UCSD-AML1 (cell line): ENCODE measurements at regions not wholly inside any gene's neighbourhood (a gene's known extent, or its start where the extent isn't known, plus 50 kb on each side); places are given as distances from the start of the nearest gene placed in this dataset.
"Not testable (repeated sequence)": the region's sequence is repeated elsewhere in the genome, so short reads cannot be mapped to it uniquely, and the experiment has no call there.

Source experiments
- DNase-seq: peaks from one replicate; lab custom pipeline; 2025; ENCODE audit not compliant: unreplicated experiment; lab: John Stamatoyannopoulos, UW

DNA sequence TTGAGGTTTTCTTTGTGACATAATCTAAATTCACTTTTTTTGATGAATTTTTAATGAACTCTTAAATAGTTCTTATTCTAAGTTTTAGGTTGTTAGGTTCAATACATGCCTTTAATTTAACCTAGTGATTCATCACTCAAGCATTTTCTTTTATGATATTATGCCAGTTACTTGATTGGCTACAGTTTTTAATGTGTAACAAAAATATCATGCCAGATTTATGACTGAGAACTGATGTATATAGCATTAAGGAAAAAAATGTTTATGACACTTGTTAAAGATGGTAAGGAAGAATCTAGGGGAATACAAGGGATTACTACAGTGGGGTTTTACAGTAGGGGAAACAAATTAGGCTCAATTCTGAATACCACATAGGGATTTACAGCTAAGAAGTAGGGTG, 103.1 kb downstream of the VGLL3 start:
- no peak for DNase-seq

DNA sequence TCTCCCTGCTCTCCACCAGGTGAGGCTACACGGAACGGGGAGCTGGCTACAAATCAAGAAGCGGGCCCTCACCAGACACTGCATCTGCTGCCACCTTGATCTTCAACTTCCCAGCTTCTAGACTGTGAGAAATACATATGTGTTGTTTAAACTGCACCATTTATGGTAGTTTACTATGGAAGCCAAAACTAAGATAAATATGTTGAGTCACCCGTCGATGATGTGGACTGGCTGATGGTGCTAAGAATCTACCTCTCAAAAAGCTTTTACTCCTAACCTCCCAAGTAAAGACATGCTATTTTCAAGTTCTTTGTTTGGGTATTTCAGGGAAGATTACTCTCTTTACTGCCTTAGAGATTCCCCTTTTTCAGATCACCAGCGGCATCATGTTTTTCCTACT, 110.9 kb downstream of the VGLL3 start:
- DNase-seq = no peak

DNA sequence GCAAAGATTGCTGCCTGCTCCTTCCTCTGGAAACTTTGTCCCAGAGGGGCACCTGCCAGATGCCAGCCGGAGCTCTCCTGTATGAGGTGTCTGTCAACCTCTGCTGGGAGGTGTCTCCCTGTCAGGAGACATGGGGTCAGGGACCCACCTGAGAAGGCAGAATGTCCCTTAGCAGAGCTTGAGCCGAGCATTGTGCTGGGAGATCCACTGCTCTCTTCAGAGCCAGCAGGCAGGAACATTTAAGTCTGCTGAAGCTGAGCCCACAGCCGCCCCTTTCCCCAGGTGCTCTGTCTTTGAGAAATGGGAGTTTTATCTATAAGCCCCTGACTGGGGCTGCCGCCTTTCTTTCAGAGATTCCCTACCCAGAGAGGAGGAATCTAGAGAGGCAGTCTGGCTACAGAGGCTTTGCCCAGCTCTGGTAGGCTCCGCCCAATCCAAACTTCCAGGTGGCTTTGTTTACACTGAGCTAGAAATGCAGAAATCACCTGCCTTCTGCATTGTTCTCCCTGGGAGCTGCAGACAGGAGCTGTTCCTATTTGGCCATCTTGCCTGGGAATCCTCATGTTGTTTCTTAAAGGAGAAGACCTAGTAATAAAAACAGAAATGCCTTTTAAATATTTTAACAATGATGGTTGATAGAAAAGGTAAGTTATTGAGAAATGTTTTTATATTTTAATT, 114.3 kb downstream of the VGLL3 start:
- not testable (repeated sequence) for DNase-seq

DNA sequence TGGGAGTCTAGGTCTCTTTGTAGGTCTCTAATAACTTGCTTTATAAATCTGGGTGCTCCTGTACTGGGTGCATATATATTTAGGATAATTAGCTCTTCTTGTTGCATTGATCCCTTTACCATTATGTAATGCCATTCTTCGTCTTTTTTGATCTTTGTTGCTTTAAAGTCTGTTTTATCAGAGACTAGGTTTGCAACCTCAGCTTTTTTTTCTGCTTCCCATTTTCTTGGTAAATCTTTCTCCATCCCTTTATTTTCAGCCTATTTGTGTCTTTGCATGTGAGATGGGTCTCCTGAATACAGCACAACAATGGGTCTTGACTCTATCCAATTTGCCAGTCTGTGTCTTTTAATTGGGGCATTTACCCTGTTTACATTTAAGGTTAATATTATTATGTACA, 116.2 kb downstream of the VGLL3 start:
- DNase-seq = not testable (repeated sequence)

DNA sequence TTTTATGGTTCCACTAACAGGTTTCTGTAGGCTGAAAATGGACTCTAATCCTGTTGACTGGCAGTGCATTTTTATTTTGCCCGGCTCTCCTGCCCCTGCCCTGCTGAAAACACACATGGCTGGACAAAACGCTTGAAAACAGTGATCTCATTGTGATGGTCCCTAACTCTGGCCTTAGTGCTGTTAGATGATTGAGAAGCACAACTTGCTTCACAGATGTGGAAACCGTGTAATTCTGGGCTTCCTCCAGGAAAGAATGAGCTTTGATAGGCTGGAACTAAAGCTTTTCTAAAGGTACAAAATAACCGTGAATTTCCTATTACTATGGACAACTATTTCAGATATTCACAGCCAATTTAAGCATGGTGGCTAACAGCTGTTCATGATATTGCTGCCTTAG, 121.4 kb downstream of the VGLL3 start:
- DNase-seq = no peak

DNA sequence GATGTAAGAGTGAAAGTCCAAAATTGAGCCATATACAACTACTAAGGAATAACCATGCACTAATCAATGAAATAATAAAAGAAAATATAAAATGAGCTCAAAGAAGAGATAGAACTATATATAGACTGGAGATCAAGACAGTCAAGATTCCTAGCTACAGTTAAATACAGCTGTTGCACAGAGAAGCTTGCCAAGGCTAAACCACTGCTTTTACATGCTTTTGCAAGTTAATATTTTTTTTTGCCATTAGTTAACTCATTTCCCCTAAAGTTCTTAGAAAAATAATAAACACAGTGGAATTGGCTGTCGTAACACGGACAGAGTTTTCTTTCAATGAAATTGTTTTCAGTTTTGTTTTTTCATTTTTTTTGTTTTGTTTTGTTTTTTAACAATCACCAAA, 123.0 kb downstream of the VGLL3 start:
- DNase-seq = no peak

DNA sequence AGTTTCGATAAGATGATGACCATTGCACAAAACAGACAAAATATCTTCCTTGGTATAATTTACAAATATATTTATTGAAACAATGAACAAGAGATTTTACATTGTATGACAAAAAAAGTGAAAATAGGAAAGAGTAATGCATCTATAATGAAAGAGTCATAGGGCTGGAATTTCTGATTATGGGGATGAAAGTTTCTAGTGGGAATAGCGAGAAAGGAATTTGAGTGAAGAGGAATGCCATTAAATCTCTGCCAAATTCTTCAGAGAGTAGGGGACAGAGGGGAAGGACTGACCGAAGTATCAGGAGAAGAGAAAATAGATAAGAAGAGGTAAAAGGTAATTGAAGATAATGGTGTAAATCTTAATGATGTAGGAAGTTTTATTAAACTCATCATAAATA, 125.4 kb downstream of the VGLL3 start:
- no peak for DNase-seq

DNA sequence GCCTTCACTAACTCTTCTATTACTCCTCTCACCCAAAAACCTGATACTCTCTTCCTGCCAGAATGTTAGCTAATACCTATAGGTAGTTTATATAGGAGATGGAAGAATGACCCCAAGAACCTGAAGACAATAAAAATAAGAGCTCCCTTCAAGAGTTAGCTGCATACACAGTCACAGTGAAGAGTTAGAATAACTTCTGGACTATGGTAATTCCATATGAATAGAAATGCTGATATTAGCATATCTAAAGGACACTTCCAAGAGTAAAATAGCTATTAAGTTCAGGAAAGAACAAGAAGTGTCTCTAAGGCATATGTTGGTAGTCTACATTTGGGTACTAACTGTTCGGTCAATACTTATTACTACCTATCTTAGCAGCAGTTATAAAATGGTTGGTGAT, 134.2 kb downstream of the VGLL3 start:
- DNase-seq = no peak

DNA sequence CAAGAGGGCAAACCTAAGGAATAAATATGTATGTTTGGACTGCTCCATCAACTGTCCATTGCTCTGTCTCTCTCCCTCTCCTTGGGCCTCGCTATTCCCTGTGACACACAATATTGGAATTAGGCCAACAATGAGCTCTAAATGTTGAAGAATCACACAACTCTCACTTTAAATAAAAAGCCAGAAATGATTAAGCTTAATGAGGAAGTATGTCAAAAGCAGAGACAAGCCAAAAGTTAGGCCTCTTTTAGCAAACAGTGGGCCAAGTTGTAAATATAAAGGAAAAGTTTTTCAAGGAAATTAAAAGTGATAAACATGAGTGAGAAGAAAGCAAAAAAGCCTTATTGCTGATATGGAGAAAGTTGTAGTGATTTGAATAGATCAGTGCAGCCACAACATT, 141.0 kb downstream of the VGLL3 start:
- no peak for DNase-seq

DNA sequence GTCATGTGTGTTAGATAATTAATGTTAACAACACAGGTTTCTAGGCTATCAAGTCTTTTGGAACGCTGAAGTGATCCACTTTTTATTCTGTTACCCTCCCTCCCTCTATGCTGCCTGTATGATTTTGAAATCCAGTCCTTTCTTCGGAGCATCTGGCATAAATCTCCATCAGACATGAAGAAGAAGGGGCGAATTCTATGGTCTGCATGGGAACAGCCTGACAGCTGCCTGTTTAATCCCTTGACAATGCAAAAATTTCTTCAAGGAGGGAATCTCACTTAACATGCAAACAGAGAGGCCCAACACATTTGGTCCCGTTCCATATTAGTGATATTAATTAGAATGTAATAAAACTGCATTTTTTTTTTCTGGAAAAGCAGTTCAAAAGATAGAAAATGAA, 145.2 kb downstream of the VGLL3 start:
- DNase-seq = no peak

DNA sequence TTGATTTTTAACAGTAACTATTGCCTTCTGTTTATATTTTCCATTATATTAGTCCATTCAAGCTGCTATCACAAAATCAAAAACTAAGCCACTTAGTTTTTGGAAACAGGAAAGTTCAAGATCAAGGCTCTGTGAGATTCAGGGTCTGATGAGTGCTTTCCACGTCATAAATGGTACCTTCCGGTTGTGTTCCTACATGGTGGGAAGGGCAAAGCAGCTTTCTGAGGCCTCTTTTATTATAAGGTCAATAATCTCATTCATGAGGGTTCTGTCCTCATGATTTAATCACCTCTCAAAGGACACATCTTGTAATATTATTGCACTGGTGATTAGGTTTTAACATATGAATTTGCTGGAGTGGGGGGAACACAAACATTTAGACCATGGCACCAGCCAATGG, 152.0 kb downstream of the VGLL3 start:
- no peak for DNase-seq

DNA sequence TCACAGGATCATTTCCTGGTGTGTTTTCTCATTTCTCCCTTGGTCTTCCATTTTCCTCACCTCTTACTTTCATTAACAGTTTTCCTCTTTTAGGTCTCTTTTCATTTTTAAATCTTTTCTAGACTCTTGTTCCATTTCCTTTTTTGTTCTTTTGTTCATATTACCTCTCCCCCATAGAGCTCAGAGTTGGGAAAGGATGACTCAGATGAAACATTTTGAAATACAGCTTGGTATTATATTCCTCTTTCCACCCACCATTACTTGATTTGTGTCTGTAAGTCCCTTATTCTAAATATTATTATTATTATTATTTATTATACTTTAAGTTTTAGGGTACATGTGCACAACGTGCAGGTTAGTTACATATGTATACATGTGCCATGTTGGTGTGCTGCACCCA, 153.1 kb downstream of the VGLL3 start:
- DNase-seq = no peak

DNA sequence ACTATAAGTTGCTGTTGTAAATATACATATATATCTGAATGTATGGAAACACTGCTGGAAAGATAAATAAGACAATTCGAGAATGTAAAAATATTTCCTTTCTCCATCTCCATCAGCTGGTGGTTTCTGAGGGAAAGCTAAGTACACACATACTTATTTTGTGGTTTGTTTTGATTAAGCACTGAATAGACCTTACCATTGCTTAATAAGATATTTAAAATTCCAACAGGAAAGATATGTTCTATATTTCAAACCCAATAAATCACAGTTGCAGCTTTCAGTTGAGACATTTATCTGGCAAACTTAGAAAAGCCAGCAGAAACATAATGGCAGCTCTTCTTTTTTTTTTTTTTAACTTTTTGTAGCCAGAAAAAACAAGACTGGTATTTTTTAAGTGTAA, 160.4 kb downstream of the VGLL3 start:
- DNase-seq = no peak

DNA sequence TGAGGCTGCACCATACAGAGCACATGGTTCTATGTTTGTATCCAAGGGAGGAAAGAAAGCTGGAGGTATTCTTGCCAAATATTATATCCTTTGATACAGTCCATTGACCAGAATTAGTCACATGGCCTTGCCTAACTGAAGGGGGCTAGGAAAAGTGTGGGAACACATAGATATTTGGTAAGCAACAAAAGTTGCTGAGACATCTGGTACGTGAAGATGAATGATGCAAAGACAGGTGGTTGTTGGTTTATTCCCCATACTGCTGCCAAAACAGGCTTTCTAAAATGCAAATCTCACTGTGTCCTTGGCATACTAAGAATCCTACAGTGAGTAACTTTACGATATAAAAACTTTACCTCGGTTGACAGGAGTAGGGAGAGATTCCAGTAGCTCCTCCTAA, 162.2 kb downstream of the VGLL3 start:
- DNase-seq = no peak

DNA sequence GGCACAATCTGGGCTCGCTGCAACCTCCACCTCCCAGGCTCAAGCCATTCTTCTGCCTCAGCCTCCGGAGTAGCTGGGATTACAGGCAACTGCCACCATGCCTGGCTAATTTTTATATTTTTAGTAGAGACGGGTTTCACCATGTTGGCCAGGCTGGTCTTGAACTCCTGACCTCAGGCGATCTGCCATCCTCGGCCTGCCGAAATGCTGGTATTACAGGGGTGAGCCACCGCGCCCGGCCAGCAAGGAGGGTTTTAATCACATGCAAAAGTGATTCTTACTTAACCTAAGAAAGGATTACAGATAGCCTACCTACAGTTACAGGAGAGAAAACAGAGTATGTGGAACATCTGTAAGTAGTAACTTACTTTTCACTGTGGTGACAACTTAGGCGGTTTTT, 163.4 kb downstream of the VGLL3 start:
- not testable (repeated sequence) for DNase-seq

DNA sequence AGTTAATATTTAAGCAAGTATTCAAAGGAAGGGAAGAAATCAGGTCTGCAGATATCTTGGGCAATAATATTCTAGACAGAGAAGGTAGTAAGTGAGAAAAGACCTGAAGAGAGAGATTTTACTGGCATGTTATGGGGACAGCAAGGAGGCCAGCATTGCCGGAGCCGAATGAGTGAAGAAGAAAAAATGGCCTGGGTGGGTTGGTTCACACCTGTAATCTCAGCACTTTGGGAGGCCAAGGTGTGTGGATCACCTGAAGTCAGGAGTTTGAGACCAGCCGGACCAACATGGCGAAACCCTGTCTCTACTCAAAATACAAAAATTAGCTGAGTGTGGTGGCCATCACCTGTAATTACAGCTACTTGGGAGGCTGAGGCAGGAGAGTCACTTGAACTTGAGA, 164.7 kb downstream of the VGLL3 start:
- DNase-seq = no peak

DNA sequence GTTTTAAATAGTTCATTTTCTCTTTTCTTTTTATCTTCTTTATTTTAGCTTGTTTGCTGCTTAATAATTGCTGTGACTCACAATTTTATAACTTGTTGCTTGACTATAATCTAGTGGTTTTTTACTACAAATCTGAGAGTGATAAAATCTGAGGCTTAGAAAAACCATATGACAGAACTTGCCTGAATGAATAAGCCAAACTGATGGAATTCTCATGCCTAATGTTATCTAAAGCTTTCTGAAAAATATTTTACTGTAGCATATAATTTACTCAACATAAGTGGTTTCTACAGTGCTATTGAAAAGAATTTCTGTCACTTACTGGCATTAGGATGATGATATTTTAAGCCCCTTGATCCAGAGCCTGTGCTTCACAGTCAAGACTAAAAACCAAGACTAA, 175.1 kb downstream of the VGLL3 start:
- DNase-seq = no peak

DNA sequence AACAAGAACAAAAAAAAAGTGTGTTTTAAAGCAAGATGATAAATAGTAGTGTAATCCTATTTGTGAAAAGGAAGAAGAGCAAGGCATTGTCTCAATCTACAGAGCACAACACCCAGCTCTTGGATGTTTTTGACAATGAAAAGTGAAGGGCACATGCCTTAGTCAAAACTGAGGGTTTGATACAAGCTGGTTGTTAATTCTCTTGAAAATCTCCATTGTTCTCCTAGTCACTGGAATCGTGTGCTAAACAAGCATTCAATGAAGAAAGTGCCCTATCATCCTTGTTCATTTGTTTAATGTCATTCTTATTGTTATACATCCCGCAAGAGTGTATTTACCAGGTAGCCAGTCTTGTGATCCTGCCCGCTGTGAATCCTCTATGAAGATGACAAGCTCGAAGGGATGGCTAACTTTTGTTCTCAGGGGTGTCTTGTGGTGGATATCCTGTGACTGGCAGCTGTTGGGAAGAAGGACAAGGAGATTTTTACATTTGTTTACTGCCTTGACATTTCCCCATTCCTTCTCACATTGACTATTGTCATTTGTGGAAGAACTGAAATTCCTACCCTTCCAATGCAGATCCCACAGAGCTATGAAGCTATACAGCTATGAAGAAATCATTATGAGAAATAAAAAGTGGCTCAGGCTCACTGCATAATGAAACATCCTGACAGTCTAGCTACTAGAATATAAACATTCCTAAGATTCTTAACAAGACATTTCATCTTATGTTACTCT, 175.9 kb downstream of the VGLL3 start:
- no peak for DNase-seq

DNA sequence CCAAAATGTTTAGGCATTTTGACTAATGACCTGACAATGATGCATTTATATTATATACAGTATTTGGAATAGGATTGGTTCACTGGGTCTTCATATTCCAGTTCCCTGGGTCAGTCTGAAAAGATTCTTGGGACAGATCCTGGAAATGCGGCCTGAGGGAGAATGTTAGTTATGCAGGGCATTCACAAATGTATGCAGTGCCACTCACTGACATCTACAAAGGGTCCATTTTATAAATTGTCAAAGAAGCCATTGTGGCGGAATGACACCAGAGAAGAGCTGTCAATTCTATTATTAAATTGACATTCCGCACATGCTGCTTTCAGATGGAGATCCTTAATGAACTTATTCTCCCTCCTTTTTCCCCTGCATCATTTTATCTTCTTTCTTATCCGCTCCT, 176.6 kb downstream of the VGLL3 start:
- no peak for DNase-seq

DNA sequence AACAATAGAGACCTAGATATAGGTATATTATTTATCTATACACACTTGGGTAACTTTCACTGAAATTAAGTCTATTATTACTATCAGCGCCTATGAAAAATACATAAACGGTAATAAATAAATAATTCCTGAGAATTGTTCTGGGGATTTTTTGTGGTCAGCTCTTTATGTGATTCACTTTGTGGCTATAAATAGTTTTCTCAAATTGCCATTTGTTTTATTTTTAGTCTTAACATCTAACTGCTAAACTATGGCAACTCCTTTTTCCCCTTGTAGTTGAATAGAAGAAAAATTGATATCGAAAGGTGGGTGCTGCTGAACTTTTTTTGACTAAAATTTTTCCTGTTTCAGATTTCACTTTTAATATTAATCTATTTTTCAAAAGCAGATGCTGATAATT, 189.0 kb downstream of the VGLL3 start:
- no peak for DNase-seq

DNA sequence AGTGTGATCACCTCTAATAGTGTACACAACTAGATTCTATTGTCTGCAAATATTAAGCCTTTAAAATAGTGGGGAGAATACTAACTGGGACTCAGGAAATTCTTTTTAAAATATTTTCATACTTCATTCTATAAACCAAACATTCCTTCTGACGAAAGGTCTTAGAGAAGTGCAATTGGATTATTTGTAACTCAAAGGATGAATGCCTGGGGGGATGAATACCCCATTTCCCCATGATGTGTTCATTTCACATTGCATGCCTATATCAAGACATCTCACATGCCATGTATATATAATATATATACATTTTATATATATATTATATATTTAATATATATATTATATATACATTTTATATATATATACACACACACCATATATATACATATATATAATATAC, 189.9 kb downstream of the VGLL3 start:
- no peak for DNase-seq

DNA sequence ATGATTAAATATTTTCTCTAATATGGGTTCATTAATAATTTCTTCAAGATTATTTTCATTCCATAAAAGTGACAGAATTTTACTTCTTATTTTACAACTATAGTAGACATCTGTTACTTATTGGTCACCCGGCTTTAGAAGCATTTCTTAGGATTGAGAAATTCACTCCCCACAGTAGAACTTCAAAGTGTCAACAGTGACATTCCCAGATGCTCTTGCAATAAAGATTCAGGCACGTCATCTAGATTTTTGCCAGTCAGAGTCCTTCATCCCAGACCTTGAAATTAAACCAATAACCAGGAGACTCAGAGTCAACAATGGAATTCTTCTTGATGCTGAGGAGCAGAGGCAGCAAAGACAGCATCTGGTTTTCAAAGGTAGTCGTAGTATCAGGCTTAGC, 190.8 kb downstream of the VGLL3 start:
- DNase-seq = no peak

DNA sequence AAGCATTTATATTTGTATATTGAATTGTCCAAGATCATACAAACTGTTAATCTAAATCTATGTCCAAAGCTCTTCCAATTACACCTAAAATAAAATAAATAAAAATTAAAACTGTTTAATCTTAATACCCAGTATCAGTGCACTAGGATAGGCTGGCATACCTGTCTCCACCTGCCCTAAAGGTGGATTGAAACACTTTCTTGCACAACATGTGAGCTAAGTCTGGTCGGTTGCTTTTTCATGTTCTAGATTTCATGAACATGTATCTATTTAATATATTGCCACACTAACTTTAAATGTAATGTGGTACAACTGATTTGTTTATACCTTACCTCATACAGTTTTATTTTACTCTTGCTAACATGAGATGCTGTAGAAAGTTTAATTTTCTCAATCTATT, 193.0 kb downstream of the VGLL3 start:
- DNase-seq = no peak
